ENCODE measurements at regions not wholly inside any gene's neighbourhood (a gene's known extent, or its start where the extent isn't known, plus 50 kb on each side); places are given as distances from the start of the nearest gene placed in this dataset.

DNA sequence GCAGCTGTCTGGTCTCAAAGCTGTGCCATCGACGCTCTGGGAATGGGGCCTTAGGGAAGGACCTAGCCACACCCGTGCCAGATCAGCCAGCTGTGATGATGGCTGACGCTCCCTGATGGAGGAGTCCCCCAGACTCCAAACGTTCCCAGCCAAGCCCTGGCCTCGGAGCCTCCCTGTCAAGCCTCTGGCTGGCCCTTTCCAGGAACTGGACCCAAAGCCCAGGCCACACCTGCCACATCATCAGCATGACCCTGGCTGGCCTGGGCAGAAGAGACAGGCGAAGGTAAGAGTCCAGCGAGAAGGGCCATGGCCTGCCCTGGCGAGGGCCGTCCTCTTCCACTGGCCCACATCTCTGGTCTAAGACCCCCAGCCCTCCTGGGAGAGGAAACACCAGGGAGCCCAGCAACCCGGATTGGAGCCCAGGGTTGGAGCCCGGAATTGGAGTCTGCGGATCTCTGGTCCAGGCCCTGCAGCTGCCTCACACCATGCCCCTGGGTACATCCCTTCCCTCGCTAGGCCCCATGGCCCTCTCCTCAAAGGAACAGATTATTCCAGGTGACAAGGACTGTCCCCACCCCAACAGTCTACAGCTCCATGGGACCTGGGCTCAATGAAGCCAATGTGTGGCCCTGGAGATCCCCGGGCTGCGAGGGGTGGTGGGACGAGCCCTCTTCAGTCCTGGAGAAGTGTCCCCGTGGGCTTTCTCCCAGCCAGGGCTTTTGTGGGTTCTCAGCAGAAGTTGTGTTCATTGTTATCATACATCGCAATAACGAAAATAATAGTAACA is 105.1 kb upstream of the TNRC6C start:
- intact Hi-C loops (cut with DNase I; ENCODE audit: low total_unique reads), result no loop called here
- no peaks in the 10 kb centered on the region for H3K36me3 ChIP-seq
- no peaks in the 10 kb centered on the region for H3K9me3 ChIP-seq
- H3K4me3 ChIP-seq, result no peak overlapping the region
- 86% methylated on average over 20 of the region's 20 CpGs; no CpG with 5 or more reads in 1 of the 2 donors for WGBS, 2 donors (ENCODE audit: low coverage in 1 of 2)
- no peaks in the 10 kb centered on the region for H3K4me1 ChIP-seq
- in situ Hi-C loops (cut with MboI; ENCODE audit: low pct_ligation_motif_present in 1 of 4, low pct_unique_long_range_greater_than_20kb in 1 of 4, low sequenced_read_pairs in 3 of 4), result no loop called here
- H3K27ac ChIP-seq, result no peak overlapping the region
- DNase-seq, result no peak
- TF ChIP-seq, protein P1, sequence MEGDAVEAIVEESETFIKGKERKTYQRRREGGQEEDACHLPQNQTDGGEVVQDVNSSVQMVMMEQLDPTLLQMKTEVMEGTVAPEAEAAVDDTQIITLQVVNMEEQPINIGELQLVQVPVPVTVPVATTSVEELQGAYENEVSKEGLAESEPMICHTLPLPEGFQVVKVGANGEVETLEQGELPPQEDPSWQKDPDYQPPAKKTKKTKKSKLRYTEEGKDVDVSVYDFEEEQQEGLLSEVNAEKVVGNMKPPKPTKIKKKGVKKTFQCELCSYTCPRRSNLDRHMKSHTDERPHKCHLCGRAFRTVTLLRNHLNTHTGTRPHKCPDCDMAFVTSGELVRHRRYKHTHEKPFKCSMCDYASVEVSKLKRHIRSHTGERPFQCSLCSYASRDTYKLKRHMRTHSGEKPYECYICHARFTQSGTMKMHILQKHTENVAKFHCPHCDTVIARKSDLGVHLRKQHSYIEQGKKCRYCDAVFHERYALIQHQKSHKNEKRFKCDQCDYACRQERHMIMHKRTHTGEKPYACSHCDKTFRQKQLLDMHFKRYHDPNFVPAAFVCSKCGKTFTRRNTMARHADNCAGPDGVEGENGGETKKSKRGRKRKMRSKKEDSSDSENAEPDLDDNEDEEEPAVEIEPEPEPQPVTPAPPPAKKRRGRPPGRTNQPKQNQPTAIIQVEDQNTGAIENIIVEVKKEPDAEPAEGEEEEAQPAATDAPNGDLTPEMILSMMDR (IDR thresholded peaks at IDR 0.05), result no peak
- TF ChIP-seq POLR2AphosphoS5 (IDR thresholded peaks at IDR 0.05) (no peak), POLR2A (IDR thresholded peaks at IDR 0.05) (no peak), EP300 (IDR thresholded peaks at IDR 0.05; ENCODE audit: low read depth) (no peak)
- no peaks in the 10 kb centered on the region for H3K27me3 ChIP-seq

DNA sequence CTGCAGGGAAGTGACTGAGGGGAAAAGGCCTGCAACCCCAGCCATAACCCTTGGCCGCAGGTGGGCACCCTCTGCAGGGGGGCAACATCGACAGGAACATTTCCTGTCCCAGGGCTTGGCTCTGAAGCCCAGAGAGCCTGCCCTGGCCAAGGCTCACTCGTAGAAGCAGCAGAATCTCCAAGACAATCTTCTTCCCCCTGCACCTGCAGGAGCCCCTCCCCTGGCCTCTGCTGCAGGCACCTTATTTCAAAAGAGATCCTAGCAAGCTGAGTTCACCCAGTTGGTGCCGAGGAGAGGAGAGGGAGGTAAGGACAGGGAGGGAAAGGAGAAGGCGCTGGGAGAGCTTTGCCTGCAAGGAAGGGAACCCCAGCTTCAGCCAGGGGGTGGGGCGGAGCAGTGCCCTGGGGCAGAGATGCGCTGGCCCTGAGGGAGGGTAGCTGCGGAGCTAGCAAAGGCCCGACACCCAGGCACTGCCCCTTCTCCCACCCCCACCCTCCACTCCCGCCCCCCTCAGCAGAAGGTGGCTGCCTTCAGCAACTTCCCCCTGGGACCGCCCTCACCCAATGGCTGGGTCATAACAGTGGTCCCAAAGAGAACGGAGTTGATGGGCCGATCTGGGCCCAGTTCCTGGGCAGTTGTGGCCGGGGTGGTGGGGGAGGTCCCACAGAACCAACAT is 104.3 kb upstream of the TNRC6C start:
- H3K27ac ChIP-seq, result no peak overlapping the region
- WGBS, 2 donors (ENCODE audit: low coverage in 1 of 2), result 86% methylated on average over 14 of the region's 14 CpGs; no CpG with 5 or more reads in 1 of the 2 donors
- no peak overlapping the region for H3K4me3 ChIP-seq
- no peaks in the 10 kb centered on the region for H3K9me3 ChIP-seq
- intact Hi-C loops (cut with DNase I; ENCODE audit: low total_unique reads) (no loop called here), in situ Hi-C loops (cut with MboI; ENCODE audit: low pct_ligation_motif_present in 1 of 4, low pct_unique_long_range_greater_than_20kb in 1 of 4, low sequenced_read_pairs in 3 of 4) (no loop called here)
- no peak for TF ChIP-seq POLR2AphosphoS5 (IDR thresholded peaks at IDR 0.05)
- TF ChIP-seq, protein P1 (IDR thresholded peaks at IDR 0.05), result no peak
- no peak for TF ChIP-seq POLR2A (IDR thresholded peaks at IDR 0.05)
- no peak for TF ChIP-seq EP300 (IDR thresholded peaks at IDR 0.05; ENCODE audit: low read depth)
- H3K36me3 ChIP-seq, result no peaks in the 10 kb centered on the region
- no peaks in the 10 kb centered on the region for H3K4me1 ChIP-seq
- no peak for DNase-seq
- no peaks in the 10 kb centered on the region for H3K27me3 ChIP-seq

DNA sequence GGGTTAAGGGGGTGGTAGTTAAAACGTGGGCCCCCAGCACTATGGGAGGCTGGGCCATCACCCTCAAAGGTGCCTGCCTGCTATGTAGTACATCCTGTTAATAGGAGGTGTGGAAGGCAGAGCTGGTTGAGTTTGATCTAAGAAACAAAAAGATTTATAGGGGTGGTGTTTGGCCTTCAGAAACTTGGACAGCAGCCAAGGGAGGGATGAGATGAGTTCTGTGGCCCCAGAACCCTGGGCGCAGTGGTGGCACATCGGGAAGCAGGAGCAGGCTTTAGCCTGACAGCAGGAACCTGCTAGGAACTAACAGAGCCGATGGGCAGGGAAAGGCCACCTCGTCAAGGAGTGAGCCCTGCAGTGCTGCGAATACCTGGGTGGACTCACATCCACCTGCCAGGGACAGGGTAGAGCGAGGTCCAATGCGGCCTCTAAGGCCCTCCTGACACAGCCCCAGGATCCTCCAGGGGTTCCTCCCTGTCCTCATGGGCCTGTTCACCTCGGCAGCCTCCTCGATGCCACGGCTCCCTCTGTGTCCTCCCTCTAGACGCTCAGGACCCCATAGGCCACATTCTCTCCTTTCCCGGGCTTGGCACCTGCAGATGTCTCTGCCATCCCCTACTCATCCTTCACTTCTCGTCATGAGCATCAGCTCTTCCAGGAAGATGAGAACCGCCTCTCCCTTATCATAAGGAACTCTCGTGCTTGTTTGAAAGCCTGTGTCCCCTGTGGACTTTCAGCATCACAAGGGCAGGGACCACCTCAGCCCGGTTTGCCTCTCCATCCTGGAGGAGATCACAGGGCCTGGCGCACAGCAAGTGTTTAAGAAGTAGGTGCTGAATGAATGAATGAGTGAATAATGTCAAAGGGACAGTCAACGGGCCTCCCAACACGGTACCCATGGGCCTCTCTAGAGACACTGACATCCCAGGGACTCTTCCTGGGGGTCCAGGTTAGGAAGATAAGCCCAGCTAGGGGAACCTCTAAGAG is 103.5 kb upstream of the TNRC6C start:
- no peaks in the 10 kb centered on the region for H3K27me3 ChIP-seq
- H3K9me3 ChIP-seq, result no peaks in the 10 kb centered on the region
- H3K36me3 ChIP-seq, result no peaks in the 10 kb centered on the region
- intact Hi-C loops (cut with DNase I; ENCODE audit: low total_unique reads) (no loop called here), in situ Hi-C loops (cut with MboI; ENCODE audit: low pct_ligation_motif_present in 1 of 4, low pct_unique_long_range_greater_than_20kb in 1 of 4, low sequenced_read_pairs in 3 of 4) (no loop called here)
- H3K27ac ChIP-seq, result no peak overlapping the region
- H3K4me1 ChIP-seq, result no peaks in the 10 kb centered on the region
- WGBS, 2 donors (ENCODE audit: low coverage in 1 of 2), result 87 to 97% methylated on average over 7 to 20 of the region's 20 CpGs
- no peak for TF ChIP-seq POLR2A (IDR thresholded peaks at IDR 0.05)
- TF ChIP-seq EP300 (IDR thresholded peaks at IDR 0.05; ENCODE audit: low read depth), result no peak
- TF ChIP-seq, protein P1 (IDR thresholded peaks at IDR 0.05), result no peak
- no peak for TF ChIP-seq POLR2AphosphoS5 (IDR thresholded peaks at IDR 0.05)
- DNase-seq, result no peak
- H3K4me3 ChIP-seq, result no peak overlapping the region

Data from transverse colon (tissue), 4 donors.